Stimulated activated CD8-positive, alpha-beta memory T cell treated with anti-CD3 and anti-CD28 coated beads, Interleukin-2, amount 100 ng/mL, for 1 hour (primary cell): ENCODE measurements at regions not wholly inside any gene's neighbourhood (a gene's known extent, or its start where the extent isn't known, plus 50 kb on each side); places are given as distances from the start of the nearest gene placed in this dataset.
"Not testable (repeated sequence)": the region's sequence is repeated elsewhere in the genome, so short reads cannot be mapped to it uniquely, and the experiment has no call there.

Experiments used
- DNase-seq, 2 donors: peaks; one replicate each; pipeline ENCODE4 v3.0.0-alpha.2; 2020; ENCODE audit warnings: low read depth in 2 of 2

DNA sequence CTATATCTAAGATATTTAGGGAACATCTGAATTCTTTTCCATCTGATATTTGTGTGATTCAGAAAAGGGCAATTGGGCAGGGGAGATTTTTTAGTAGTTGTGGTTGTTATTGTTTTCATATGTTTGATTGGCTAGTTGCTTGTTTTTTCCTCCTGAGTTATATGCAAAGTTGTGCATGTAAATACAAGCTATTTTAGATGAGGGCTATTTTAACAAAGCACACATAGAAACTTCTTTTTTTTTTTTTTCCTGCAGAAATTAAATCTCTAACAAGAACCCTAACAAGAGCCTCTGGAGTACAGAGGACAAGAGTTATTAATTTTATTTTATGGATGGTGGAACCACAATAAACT, 559.1 kb downstream of the CETN3 start:
- DNase-seq = no peak

DNA sequence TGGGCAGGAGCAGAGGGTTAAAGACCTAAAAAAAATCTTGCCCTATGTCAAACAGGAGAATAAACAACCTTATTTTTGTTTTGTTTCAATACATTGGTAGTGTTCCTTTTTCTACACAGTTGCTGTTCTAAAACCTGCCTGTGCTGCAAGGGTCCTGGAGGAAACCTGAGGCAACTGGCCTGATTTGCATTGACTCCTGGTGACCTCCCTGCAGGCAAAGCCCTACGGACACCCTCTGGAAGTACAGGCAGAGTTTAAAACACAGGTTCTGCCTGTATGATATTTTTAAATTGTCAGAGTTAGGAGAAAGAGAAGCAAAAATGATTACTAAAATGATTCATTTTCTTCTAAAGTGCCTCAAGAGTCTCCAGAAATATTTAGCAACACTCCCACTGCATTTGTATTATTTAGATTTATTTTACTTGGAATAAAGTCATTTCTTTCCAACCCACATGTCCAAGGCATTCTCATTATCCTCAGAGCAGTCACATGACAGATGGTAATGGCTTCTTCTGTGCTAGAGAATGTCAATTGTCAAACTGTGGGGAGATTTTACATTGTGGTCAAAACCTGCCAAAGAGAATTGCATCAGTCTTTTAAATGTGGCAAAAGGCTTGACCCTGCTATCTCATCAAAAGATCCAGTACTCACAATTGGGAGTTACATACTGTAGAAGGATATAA, 559.6 kb downstream of the CETN3 start:
- DNase-seq = no peak

DNA sequence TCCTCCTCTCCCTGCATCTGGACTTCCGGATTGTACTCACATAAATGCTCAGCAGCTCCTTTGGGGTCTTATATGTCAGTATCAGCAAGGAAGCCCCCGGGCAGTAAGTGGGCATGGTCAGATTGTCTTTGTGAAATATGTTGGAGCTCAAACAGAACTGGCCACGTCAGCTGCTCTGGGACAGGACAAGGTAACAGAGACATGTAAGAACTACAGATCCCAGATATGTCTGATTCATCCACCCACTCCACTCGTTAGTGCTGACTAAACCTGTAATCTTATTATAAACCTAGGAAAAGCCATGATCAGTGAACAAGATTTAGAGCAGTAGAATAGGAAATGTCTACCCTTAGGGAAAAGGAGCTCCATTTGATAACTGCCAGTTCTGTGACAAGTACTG, 561.8 kb downstream of the CETN3 start:
- no peak for DNase-seq

DNA sequence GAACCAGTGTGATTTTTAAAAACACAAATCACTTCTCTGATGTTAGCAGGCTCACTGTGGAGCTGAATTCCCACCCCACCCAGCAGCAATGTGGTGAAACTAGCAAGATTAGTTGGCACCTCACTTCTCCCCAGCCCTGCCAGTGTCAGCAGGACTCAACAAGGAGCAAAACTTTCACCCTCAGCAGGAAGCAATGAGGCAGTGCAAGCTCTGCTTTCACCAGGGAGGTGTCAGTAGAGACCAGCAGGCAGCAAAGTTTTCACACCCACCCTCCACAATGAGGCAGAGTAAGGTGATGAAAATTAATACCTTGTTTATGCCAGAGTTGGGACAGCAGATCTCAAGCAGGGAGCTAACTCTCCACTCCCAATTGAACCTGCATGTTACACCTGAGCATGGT, 565.0 kb downstream of the CETN3 start:
- no peak for DNase-seq

DNA sequence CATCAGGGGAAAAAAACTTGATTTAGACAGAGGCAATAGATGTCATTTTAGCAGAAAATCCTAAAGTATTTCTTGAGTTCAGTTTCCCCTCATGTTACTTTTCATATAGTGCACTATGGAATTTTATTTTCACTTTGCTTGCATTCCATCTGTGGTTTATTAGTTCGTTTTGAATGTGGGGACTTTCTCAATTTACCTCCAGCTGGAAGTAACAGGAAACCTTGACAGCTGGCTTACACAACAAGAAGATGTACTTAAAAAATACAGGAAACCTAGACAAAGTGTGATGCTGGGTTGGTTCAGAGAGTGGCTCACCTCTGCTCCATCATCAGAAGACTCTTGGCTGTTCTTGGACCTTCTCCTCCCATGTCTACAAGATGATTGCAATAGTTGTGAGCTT, 567.0 kb downstream of the CETN3 start:
- no peak for DNase-seq

DNA sequence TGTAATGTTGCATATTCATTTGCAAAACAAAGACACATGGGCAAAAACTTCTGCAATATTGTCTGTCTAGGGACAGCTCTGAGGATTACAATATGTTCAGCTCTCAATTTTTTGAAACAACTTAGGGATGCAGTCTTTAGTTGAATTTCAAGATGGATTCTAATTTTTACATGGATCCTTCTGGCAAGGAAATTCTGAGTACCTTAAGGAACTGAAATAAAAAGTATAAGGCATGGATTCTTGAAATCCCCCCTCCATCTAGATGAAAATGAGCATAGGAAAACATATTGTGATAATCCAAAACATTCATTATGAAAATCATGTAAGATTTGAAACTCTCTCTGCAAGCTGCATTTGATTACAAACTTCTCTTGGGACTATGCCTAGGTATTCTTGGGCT, 568.6 kb downstream of the CETN3 start:
- no peak for DNase-seq

DNA sequence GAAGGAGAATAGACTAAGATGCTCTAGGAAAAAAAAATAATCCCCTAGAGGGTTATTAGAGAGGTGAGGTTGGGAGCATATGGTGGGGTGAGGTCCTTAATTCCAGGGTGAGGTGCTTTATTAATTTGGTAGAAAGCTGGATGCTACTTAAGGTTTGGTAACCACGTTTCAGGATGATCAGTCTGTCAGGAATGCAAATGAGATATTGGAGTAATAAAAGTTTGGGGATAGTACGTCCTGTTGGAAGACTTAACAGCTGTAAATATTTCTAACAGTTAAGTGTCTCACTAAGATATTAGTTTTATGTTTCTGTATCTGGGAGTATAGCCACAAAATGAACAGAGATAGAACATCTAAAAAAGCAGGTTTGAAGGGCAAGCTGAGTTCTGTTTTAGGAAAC, 578.9 kb downstream of the CETN3 start:
- DNase-seq = no peak

DNA sequence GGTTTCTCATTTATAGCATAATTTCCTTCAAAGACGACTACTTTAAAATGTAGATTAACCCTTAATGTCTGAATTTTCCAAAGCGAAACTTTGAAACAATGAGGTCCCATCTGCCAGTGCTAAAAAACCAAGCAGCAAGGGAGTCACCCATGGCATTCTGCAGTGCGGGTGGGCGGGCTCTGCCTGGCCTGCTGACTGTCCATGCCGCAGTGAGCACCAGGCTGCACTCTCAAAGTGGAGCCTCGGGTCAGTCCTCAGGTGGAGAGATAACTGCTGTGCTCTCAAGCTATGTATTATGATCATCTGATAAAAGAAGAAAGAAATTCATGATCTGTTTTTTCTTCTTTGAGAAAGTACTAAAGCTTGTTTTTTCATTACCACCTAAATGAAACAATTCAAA, 581.6 kb downstream of the CETN3 start:
- DNase-seq = no peak

DNA sequence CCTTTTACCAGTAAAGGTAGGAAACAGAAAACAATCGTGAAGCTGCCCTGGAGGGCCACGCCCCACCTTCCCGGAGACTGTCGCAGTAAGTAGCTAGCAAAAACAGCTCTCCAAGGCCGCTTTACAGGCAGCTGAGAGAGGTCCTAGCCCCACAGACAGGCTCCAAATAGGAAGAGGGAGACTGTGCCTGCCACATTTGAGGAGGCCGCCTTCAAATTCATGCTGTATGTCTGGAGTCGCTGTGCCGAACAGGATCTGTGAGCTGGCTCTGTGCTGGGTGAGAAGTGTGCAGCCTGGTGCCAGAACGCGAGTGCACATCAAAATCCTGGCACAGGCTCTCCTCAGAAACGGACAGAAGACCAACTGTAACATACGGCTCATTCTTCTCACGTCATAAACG, 582.2 kb downstream of the CETN3 start:
- DNase-seq = no peak

DNA sequence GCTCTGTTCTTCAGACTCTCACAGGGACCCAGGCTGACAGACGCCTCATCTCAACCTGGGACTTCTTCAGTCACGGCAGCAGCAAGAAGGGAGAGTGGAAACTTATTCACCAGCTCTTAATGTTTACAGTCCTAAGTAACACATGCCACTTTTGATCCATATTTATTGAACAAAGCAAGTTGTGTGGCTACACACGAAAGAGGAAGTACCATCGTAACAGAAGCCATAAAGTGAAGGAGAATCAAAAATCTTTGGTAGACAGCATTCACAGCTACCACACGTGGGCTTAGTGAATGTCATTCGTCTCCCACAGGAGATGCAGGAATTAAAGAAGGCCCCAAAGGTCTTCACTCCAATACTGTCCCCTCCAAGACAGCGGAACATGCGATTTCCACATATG, 582.6 kb downstream of the CETN3 start:
- no peak for DNase-seq

DNA sequence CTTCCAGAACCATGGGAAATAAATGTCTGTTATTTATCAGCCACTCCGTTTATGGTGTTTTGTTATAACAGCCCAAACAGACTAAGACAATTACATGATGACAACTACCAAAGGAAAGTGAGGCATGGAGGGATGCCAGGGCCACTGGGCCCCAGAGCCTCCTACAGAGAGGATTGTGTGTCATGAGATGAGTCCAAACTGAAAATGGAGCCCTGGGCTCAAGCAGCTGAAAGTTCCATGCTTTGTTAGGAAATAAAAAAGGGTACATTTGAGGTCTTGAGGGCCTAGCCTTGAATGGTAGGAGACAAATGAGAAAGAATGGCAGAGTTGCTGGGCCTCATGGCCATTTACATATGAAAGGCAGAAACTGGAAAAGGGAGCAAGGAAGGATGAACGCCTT, 586.5 kb downstream of the CETN3 start:
- DNase-seq = no peak

DNA sequence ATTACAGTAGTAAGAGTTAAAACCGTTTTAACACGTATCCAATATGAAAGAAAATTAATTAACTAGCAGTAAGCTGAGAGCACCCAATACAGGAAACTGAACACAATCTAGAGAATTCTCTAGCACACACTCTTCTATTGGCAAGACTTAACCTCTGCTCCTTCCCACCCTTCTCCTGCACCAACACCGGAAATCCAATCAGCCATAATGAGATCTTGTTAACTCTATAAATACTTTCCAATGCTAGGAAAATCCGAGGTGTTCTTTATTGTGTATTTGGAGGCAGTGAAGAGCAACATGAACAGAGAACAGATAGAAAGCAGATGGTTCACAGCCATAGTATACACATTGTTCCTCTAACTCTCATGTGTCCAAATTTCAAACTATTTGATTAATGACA, 591.7 kb downstream of the CETN3 start:
- no peak for DNase-seq

DNA sequence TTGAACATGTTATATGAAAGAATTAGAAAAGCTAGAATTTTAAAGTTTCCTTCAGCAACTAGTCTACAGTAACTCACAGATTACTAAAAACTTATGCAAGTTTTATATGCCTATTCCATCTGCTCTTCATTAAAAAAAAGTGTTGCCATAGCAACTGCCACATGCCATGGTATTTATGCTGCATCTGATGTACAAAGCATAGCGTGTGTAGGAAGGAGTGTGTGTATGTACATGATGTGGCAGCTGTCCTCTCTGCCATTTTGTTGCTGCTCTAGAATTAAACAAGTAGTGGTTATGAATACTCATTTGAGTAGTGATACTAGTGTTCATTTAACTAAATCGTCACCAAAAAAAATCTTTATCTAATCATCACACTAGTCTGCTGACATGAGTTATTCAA, 593.5 kb downstream of the CETN3 start:
- no peak for DNase-seq

DNA sequence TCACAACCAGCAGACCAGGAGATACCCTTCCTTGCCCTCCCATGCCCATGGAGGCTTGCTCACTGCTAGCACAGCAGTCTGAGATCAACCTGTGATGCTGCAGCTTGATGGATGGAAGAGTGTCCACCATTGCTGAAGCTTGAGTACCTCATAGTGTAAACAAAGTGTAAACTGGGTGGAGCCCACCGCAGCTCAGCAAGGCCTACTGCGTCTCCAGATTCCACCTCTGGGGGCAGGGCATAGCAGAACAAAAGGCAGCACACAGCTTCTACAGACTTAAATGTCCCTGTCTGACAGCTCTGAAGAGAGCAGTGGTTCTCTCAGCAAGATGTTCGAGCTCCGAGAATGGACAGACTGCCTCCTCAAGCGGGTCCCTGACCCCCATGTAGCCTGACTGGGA, 608.8 kb downstream of the CETN3 start:
- DNase-seq = not testable (repeated sequence)

DNA sequence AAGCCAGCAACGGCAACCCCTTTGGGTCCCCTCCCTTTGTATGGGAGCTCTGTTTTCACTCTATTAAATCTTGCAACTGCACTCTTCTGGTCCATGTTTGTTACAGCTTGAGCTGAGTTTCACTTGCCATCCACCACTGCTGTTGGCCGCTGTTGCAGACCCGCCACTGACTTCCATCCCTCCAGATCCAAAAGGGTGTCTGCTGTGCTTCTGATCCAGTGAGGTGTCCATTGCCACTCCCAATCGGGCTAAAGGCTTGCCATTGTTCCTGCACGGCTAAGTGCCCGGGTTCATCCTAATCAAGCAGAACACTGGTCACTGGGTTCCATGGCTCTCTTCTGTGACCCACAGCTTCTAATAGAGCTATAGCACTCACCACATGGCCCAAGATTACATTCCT, 615.1 kb downstream of the CETN3 start:
- DNase-seq = not testable (repeated sequence)

DNA sequence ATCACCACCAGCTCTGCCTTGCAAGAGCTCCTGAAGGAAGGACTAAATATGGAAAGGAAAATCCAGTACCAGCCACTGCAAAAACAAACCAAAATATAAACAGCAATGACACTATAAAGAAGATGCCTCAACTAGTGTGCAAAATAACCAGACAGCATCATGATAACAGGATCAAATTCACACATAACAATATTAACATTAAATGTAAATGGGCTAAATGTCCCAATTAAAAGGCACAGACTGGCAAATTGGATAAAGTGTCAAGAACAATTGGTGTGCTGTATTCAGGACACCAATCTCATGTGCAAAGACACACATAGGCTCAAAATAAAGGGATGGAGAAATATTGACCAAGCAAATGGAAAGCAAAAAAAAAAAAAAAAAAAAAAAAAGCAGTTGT, 629.8 kb downstream of the CETN3 start:
- DNase-seq = not testable (repeated sequence)

DNA sequence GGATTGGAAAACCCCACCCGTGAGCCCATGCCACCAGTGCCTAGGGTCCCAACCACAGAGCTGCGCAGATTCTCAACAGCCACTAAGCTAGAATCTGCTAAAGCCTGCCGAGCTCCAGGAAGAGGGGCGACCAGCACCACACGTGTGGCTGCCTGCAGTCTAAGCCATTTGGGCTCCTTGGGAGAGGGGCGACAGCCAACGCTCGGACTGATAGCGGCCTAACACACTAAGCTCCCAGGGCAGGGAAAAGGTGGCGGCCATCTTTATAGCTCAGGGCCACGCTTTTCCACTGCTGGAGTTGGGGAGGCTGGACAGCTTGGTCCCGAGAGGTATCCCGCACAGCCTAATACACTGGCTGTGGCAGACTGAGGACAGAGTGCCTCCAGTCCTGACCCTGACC, 631.8 kb downstream of the CETN3 start:
- DNase-seq = no peak

DNA sequence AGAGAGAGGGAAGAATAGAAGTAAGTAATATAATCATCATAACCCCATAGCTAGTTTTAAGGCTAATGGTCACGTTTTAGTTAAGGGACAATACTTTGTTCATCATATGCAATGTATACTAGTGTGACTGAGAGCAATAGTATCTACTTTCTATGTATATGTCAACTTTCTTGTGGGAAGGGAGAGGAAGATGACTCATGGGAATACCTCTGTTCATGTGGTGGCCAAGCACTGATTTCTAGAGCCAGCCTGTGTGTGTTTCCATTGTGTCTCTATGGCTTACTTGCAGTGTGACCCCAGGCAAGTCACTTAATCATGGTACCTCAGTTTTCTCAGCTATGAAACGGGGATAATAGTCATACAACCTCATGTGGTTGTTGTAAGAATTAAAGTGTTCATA, 639.6 kb downstream of the CETN3 start:
- DNase-seq = no peak

DNA sequence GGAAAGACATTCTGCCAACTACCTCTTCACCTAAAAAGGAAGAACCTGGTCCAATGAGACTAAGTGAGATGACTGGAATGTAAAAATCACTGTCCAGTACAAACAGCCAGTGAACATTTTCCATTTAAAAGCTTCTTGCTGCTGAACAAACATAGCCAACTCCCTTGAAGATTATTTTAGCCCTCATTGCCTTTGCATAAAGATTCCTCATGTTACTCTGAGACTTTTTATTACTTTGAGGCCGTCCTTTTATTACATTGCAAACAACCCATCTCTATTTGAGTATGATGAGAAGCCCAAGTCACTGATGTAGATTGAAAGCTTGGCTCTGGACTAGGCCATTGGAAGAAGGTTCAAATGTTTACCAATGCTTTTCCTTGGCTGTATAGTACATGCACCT, 649.8 kb downstream of the CETN3 start:
- no peak for DNase-seq

DNA sequence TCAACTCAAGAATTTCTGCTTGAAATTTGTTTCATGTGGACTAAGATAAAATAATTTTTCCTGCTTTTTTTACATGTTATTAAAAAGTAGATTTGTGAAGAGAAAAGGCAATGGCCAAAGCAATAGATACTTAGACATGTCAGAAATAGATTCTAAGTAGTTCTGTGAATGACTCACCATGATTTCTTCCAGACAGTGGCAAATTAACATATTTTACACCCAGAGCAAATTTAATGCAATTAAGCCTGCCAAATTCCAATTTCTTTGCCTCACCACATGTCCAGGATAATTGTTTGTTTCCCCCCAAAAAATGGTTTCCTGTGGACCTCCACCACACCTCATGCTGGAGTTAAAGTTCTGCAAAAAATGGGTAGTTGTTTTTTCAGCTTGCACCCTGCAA, 651.4 kb downstream of the CETN3 start:
- DNase-seq = no peak

DNA sequence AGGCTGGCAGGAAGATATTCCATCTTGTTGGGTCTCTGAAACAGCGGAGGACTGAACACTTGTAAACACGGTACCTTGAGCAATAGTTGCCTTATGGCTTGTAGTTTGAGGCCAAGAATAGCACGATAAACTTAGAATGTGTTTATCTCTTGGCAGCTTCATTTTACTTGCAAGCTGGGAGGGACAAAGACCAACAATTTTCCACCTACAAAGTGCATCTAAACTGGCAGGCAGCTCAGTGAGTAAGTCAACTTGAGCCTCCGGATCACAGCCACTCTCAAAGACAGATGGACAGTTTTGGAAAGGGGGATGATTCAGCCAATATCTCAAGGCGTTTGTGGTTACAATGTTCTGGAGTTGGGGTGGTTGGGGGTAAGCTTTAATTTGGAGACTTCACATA, 652.6 kb downstream of the CETN3 start:
- no peak for DNase-seq

DNA sequence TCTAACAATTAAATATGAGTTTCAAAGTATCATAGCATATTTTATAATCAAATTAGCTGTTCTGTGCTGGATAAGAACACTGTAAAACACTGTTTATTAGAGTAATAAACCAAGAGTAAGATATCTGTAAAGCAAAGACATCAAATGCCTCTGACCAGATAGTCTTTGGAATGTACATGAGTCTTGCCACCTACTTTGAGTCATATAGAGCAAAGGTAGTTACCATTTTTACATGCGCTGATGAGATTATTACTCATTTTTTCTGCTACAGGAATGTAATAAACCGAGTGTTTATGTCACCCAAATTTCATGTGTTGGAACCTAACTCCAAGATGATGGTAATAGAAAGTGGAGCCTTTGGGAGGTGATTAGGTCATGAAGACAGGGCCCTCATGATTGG, 654.5 kb downstream of the CETN3 start:
- no peak for DNase-seq

DNA sequence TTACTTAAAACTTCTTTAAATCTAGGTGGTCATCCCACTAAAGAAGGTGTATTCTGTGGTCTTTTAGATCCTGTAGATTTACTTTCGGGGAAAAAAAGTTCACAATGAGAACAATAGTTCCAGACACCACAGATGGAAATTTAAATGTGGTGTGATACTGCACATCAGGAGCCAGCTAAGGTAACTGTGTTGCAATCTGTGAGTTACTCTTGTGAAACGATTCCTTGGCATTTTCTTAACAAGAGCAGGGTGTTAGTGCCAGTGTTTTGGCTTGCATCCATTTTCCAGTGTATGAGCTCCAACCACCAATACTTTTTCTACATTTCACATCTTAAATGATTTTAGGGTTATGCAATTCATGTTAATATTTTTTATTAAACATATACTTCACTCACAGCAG, 674.5 kb downstream of the CETN3 start:
- DNase-seq = no peak

DNA sequence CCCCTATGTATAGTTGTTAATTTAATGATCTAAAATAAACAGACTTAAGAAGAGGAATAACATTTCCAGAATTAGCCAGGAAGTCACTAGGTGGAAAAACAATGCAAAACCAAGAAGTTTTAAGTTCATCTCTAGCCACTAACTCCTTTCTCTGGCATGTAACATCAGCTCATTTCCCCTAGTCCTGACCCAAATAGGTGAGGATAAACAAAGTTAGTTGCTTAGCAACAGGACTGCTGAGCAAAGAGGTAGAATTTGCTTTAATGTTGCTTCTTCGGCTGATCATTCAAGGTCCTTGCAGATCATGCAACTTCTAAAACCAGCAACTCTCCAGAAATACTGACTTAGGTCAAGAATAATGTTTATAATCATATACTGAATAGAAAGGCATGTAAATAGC, 675.8 kb downstream of the CETN3 start:
- DNase-seq = no peak
